Choroid plexus epithelial cell (primary cell): ENCODE measurements at regions not wholly inside any gene's neighbourhood (a gene's known extent, or its start where the extent isn't known, plus 50 kb on each side); places are given as distances from the start of the nearest gene placed in this dataset.

Source experiments
- DNase-seq: peaks from one replicate; pipeline ENCODE4 v3.0.0-alpha.2; 2010; ENCODE audit warnings: low read depth
- H3K4me3 ChIP-seq: 2 replicates; pipeline ENCODE4 v1.5.1; 2011; ENCODE audit warnings: low read depth, mild to moderate bottlenecking, control low read depth, low read length, moderate library complexity
- TF ChIP-seq, protein P1 (sequence below): conservative IDR thresholded peaks from 2 replicates; pipeline ENCODE4 v1.5.1; 2011; ENCODE audit warnings: low read depth, mild to moderate bottlenecking, control low read depth, inconsistent platforms, low read length, moderate library complexity

DNA sequence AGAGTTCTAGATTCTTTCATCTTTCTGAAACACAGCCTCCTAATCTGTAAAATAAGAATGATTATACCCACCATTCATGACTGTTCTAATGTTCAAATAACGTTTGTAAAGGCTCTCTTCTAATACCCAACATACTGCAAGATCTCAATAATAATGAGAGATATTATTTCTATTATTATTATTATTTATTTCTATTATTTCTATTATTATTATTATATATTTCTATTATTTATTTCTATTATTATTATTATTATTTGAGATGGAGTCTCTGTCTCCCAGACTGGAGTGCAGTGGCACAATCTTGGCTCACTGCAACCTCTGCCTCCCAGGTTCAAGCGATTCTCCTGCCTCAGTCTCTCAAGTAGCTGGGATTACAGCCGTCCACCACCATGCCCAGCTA lies 395.5 kb downstream of the EFNB2 start:
- TF ChIP-seq, protein P1, sequence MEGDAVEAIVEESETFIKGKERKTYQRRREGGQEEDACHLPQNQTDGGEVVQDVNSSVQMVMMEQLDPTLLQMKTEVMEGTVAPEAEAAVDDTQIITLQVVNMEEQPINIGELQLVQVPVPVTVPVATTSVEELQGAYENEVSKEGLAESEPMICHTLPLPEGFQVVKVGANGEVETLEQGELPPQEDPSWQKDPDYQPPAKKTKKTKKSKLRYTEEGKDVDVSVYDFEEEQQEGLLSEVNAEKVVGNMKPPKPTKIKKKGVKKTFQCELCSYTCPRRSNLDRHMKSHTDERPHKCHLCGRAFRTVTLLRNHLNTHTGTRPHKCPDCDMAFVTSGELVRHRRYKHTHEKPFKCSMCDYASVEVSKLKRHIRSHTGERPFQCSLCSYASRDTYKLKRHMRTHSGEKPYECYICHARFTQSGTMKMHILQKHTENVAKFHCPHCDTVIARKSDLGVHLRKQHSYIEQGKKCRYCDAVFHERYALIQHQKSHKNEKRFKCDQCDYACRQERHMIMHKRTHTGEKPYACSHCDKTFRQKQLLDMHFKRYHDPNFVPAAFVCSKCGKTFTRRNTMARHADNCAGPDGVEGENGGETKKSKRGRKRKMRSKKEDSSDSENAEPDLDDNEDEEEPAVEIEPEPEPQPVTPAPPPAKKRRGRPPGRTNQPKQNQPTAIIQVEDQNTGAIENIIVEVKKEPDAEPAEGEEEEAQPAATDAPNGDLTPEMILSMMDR, result no peak

DNA sequence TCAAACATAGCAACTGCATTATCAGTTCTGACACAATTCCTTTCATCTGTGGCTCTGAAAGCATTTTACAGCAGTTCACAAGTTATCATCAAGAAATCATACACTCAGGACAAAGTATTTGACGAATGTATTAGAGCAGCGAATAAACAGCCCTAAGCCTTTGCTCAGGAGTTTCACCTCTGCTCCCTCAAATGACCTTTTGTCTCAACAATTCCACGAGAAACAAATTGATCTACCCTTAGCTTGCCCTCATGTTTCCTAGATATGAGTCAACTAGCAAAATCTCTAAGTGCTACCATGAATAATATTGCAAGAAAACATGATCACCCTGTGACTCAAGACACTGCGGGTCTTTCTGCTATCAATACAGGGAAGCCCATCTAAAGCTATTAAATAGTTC lies 396.1 kb downstream of the EFNB2 start:
- TF ChIP-seq, protein P1, result no peak
- peak; percentile 80 for DNase-seq
- H3K4me3 ChIP-seq, result no peak overlapping the region

More for the DNA sequence above, 395.5 kb downstream of the EFNB2 start:
- H3K4me3 ChIP-seq, result no peak overlapping the region
- no peak for DNase-seq

DNA sequence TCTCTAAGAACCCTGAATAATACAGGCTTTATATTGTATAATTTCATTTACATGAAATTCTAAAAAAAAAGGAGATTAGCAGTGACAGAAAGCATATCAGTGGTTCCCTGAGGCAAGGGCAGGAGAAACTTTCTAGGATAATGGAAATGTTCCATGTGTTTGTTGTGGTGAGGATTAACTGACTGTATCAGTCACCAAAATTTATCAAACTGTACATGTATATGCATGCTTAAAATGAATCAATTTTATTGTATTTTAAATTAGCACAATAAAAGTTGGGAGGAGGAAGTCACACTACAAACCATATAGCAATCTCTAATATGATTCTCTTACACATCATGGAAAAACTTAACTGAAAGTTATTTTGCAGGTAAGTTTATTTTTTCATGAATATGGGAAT lies 396.8 kb downstream of the EFNB2 start:
- no peak for DNase-seq
- no peak overlapping the region for H3K4me3 ChIP-seq
- TF ChIP-seq, protein P1, result no peak

DNA sequence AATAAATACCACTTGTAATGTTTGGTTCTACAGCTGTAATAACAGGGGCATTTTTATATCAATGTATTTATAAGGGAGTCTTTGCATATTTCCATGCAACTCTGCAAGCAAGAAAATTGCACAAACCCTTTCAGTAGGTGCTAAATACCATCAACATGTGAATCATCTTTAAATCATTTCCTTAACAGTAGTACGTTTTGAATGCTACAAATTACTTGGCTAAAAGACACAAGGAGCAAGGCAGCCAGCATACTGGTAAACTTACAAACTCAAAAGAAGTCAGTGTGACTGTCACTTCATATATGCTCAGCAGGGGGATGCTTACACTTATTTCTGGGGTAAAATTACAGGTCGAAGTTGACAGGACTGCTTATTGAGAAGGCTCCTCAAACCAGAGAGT lies 402.4 kb downstream of the EFNB2 start:
- no peak overlapping the region for H3K4me3 ChIP-seq
- peak; percentile 93 for DNase-seq
- TF ChIP-seq, protein P1, result no peak

DNA sequence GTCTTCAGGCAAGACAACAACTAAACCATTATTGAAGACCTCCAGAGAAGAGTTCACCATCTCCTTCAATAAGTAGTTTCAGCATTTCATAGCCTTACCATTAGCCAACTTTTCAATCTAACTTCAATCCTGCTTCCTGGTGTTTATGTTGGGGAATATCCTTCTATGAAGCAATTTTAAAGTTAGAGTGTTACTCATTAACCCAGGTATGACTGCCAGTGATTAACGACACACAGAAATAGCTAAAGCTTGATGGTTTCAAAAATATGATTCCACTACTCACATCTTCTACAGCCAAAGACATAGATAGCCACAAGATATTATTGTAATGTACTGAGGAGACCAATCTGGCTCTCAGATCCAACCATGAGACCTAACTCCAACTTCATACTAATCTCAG lies 403.2 kb downstream of the EFNB2 start:
- no peak for DNase-seq
- TF ChIP-seq, protein P1, result no peak

DNA sequence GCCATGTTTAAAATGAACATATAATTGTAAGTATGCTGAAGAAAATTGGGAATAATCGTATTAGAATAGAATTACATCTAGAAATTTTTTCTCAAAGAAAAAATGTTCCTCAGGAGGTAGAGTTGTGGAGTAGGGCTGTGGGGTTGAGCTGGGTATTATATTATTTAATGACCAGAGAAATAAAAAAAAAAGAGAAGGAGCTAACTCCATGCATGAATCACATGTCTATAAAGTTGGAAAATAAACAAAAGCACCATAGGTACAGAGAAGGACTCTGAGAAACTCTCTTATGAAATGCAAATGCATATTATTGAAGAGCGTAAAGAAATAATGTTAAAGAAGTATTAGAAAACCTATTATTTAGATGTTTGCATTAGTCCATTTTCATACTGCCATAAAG lies 405.5 kb downstream of the EFNB2 start:
- TF ChIP-seq, protein P1, result no peak
- DNase-seq, result no peak
- no peak overlapping the region for H3K4me3 ChIP-seq

More for the DNA sequence above, 403.2 kb downstream of the EFNB2 start:
- no peak overlapping the region for H3K4me3 ChIP-seq

DNA sequence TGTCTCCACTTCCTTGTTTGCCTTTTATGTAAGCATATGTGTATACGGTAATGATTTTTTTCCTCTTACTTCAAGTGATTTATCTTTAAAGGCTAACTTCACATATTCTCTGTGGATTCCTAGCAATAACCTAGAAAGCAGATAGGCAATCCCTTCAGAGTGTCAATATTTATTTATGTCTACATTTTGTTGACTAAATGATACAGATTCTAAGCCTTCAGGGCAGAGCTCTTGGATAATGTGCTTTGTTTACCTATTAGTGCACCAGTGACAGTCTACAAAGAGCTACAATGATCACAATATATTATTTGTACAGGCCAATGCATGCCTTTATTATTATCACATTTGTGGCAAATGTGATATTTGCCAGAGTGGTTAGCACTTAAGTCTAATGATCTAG lies 406.2 kb downstream of the EFNB2 start:
- no peak overlapping the region for H3K4me3 ChIP-seq
- TF ChIP-seq, protein P1, result no peak
- no peak for DNase-seq
